Tibial nerve (tissue), 4 donors: ENCODE measurements at regions not wholly inside any gene's neighbourhood (a gene's known extent, or its start where the extent isn't known, plus 50 kb on each side); places are given as distances from the start of the nearest gene placed in this dataset.

Source experiments
- DNase-seq, 2 donors: peaks; one replicate each; pipeline ENCODE4 v3.0.0-alpha.2; 2019; ENCODE audit warnings: low spot score in 2 of 2
- H3K27ac ChIP-seq, 4 donors: fragments of 200-600 bp; sonication (generic) in 3 of 4; one replicate each; pipeline ENCODE4 v1.5.1; 2017 to 2019; ENCODE audit warnings: mild to moderate bottlenecking in 1 of 4
- H3K27me3 ChIP-seq, 2 donors: fragments of 200-600 bp; sonication (generic) in 1 of 2; one replicate each; pipeline versions ENCODE4 v1.5.1 to v1.6.0; 2017 to 2019
- H3K36me3 ChIP-seq, 3 donors: fragments of 200-600 bp; sonication (generic); one replicate each; pipeline ENCODE4 v1.5.1; 2018 to 2019
- H3K4me1 ChIP-seq, 4 donors: fragments of 200-600 bp; sonication (generic) in 3 of 4; one replicate each; pipeline ENCODE4 v1.5.1; 2017 to 2019
- H3K4me3 ChIP-seq, 4 donors: fragments of 200-600 bp; sonication (generic) in 3 of 4; one replicate each; pipeline ENCODE4 v1.5.1; 2017 to 2019; ENCODE audit warnings: mild to moderate bottlenecking in 1 of 4, moderate library complexity in 1 of 4
- H3K9me3 ChIP-seq, 4 donors: fragments of 200-600 bp; sonication (generic) in 3 of 4; one replicate each; pipeline ENCODE4 v1.5.1; 2017 to 2019
- EP300 ChIP-seq, 2 donors: sonication (generic); formaldehyde crosslinking; IDR thresholded peaks; one replicate each; pipeline ENCODE4 v1.6.1; 2017; ENCODE audit warnings: antibody characterized with exemption in 2 of 2, mild to moderate bottlenecking in 1 of 2
- POLR2A ChIP-seq, 2 donors: fragments of 450-650 bp; IDR thresholded peaks; one replicate each; pipeline ENCODE4 v1.6.1; 2017; ENCODE audit warnings: antibody characterized with exemption in 2 of 2, mild to moderate bottlenecking in 2 of 2, moderate library complexity in 2 of 2
- WGBS, 2 donors: methylation state at CpG; one replicate each; pipeline ENCODE4 v1.1.5; 2018; 5-methylcytosine and 5-hydroxymethylcytosine counted together
- TF ChIP-seq, protein P1 (sequence below), 5 experiments: fragments of 200-600 bp in 3 of 5; fragments of 450-650 bp in 2 of 5; sonication (generic) in 3 of 5; IDR thresholded peaks; one replicate each; pipeline ENCODE4 v1.5.1; 2016 to 2019; ENCODE audit warnings: antibody characterized with exemption in 5 of 5, mild to moderate bottlenecking in 3 of 5, moderate library complexity in 2 of 5

DNA sequence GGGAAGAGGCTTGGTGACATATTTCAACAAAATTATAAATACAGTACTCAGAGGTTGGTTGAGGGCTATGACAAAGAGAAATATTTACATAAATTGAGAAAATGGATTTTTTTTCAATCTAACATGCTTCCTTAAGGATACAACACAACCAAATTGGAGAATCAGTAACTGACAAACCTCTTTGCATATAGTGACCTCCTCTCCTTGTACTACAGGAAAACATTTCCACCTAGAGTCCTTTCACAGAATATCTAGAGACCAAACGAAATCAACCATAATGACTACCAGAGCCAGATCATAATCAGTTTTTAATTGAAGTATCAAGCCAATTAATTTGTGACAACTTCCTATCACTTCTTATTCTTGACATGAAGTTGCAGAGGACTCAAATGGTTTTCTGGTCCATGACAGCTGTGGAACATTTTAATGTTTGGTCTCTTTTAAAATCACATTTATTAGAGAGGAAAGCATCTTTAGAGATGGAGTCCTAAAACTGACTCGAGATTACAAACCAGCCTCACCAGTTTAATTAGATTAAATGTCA, 1636.5 kb upstream of the C9orf72 start:
- TF ChIP-seq EP300 (IDR thresholded peaks at IDR 0.05), result no peak
- no peak for TF ChIP-seq POLR2A (IDR thresholded peaks at IDR 0.05)
- TF ChIP-seq, protein P1, sequence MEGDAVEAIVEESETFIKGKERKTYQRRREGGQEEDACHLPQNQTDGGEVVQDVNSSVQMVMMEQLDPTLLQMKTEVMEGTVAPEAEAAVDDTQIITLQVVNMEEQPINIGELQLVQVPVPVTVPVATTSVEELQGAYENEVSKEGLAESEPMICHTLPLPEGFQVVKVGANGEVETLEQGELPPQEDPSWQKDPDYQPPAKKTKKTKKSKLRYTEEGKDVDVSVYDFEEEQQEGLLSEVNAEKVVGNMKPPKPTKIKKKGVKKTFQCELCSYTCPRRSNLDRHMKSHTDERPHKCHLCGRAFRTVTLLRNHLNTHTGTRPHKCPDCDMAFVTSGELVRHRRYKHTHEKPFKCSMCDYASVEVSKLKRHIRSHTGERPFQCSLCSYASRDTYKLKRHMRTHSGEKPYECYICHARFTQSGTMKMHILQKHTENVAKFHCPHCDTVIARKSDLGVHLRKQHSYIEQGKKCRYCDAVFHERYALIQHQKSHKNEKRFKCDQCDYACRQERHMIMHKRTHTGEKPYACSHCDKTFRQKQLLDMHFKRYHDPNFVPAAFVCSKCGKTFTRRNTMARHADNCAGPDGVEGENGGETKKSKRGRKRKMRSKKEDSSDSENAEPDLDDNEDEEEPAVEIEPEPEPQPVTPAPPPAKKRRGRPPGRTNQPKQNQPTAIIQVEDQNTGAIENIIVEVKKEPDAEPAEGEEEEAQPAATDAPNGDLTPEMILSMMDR (IDR thresholded peaks at IDR 0.05), result no peak
- H3K4me1 ChIP-seq, result peaks cover 0 to 32% (median 7%) of the 10 kb centered on the region in 4 donors
- no peak overlapping the region for H3K4me3 ChIP-seq
- H3K27me3 ChIP-seq, result peaks cover 0 to 40% of the 10 kb centered on the region in 2 donors
- H3K36me3 ChIP-seq, result no peaks in the 10 kb centered on the region
- no peak overlapping the region for H3K27ac ChIP-seq
- WGBS, 2 donors, result 44 to 51% methylated on average over 2 of the region's 2 CpGs
- no peak for DNase-seq
- H3K9me3 ChIP-seq, result no peaks in the 10 kb centered on the region

DNA sequence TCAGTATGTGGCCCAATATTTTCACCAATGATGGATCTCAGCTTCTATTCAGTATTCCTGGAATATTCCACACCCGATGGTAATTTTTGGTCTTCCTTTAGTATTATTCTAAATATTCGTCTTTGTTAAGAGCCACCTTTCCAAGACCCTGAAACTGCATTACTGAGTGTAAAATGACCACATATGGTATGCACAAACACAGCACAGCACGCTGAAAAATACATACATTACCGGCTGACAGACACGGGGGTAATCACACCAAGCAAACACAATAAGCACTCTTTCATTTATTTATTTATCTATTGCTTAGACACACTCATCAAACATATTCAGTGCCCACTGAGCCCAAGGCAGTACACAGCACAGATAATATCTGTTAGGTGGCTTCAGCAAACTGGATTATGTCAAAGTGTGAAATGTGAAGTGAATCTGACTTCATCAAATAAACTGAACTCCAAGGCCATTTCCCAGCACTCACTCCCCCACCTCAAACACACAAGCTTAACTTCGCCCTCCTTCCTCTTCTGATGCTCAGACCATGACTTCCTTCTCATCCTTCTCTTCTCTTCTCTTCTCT, 1637.8 kb upstream of the C9orf72 start:
- Histone ChIP-seq H3K9me3 (no peaks in the 10 kb centered on the region), H3K27me3 (peaks cover 0 to 53% of the 10 kb centered on the region in 2 donors), H3K4me1 (peaks cover 0 to 36% (median 7%) of the 10 kb centered on the region in 4 donors), H3K36me3 (no peaks in the 10 kb centered on the region), H3K4me3 (no peak overlapping the region), H3K27ac (no peak overlapping the region)
- TF ChIP-seq EP300 (IDR thresholded peaks at IDR 0.05) (no peak), POLR2A (IDR thresholded peaks at IDR 0.05) (no peak)
- TF ChIP-seq, protein P1 (IDR thresholded peaks at IDR 0.05), result no peak
- no peak for DNase-seq
- 50 to 55% methylated on average over 6 of the region's 6 CpGs for WGBS, 2 donors

DNA sequence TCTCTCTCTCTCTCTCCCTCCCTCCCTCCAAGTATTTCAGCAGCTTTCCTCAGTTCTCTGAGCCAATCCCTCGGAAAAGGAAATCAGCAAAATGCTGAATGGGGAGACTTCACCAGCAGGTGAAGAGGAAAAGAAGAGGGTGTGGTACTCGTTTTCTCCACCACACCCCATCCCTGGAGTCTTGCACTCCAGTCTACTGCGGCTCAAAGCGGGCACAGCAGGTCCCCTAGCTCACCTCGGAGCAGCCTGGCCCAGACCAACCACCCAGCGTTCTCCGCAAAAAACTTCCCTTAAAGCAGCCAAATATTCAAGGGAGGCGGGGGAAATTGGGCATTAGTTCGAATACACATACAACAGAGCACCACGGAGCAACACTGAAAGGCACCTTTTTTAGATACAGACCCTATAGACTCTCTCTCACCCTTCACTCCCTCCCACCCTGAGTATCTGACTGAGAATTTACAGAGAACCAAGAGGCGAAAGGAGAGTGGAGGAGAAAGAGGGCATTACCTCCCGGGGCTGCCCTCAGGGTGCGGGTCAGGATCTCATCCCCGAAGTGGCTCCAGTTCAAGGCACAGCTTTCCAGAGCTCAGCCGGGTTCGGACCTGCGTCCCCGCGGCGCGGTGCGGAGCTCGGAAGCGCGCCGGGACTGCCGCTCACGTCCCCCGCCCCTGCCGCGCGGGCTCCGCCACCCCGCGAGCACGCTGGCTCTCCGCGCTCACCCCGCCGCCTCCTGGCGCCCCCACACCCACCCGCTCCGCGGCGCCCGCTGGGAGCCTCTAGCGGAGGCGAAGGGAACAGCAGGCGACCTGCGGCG, 1638.5 kb upstream of the C9orf72 start:
- Histone ChIP-seq H3K27me3 (peaks cover 0 to 60% of the 10 kb centered on the region in 2 donors), H3K9me3 (no peaks in the 10 kb centered on the region), H3K36me3 (no peaks in the 10 kb centered on the region), H3K4me1 (peaks cover 0 to 36% (median 7%) of the 10 kb centered on the region in 4 donors), H3K4me3 (peak overlapping the region in 3 of 4 donors; percentile 10 to 47 (median 19)), H3K27ac (no peak overlapping the region)
- TF ChIP-seq EP300 (IDR thresholded peaks at IDR 0.05), result no peak
- TF ChIP-seq, protein P1 (IDR thresholded peaks at IDR 0.05), result peak; percentile 59 to 89 (median 72)
- no peak for TF ChIP-seq POLR2A (IDR thresholded peaks at IDR 0.05)
- WGBS, 2 donors, result 2 to 3% methylated on average over 17 to 47 of the region's 51 CpGs
- DNase-seq, result no peak

DNA sequence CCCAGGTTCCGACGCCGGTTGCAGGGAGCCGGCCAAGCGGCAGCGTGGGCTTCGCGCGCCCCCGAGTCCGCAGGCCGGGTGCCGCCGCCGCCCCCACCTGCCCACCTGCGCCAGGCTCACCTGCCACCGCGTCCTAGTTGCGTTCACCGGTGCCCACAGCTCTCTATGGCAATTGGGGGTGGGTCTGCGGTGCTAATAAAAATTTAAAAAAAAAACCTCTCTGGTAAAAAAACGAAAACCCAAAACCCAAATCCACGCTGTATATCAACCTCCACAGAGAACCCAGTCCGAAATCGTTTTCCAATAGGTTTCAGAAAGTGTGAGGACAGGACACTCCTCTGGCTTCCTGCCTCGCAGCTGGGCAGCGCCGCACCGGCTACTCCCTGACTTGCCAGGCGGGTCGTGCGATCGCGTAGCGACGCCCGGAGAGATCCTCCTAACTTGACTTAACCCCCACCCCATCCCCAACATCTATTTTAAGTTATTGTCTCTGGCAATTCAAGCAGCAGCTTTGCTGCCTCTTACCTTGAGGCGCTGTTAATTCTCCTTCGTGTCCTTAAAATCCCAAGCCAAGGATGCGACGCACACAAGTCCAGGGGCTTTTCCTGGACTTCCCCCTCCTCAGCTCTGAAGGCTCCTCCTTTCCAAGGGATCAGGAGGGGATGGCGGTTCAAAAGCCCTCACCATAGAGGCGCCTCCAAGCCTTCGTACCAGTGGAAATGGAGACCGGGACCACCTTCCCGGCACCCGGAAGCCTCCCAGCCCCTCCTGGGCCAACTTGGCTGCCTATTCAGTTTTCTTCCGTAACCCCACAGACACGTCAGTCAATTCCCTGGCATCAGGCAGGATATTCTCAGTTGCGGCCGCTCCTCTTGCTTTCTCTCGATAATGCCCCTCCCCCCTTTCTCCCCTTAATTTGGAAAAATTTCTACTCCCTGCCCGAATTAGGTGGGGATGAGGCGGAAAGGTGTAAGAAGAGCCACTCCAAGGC, 1639.4 kb upstream of the C9orf72 start:
- Histone ChIP-seq H3K27ac (no peak overlapping the region), H3K9me3 (no peaks in the 10 kb centered on the region), H3K4me3 (peak overlapping the region in 2 of 4 donors; percentile 19 to 47), H3K27me3 (peaks cover 0 to 68% of the 10 kb centered on the region in 2 donors), H3K36me3 (no peaks in the 10 kb centered on the region), H3K4me1 (peaks cover 0 to 36% (median 7%) of the 10 kb centered on the region in 4 donors)
- TF ChIP-seq EP300 (IDR thresholded peaks at IDR 0.05) (no peak), POLR2A (IDR thresholded peaks at IDR 0.05) (no peak)
- TF ChIP-seq, protein P1 (IDR thresholded peaks at IDR 0.05), result no peak
- 1 to 3% methylated on average over 35 to 50 of the region's 54 CpGs for WGBS, 2 donors
- no peak for DNase-seq
